ENCODE measurements at regions not wholly inside any gene's neighbourhood (a gene's known extent, or its start where the extent isn't known, plus 50 kb on each side); places are given as distances from the start of the nearest gene placed in this dataset.
"Not testable (repeated sequence)": the region's sequence is repeated elsewhere in the genome, so short reads cannot be mapped to it uniquely, and the experiment has no call there.

DNA sequence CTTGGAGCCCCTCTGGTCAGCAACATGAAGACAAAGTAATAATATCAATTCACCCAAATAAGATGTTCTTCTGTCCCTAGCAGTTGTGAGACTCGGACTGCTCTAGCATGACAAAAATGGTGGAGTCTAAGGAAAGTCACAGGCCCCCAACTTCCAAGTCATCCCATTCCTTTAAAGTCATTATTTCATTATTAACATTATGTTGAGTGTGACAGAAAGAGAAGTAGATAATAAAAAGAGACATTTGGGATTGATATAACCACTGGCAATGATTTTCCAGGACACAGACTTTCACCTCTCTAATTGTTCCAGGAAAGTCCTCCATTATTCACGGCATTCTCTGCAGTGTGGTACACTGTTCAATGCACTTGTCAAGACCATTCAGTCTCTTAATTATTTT lies 1533.0 kb upstream of the TENM4 start:
- intact Hi-C loops (cut with micrococcal nuclease) = no loop called here

DNA sequence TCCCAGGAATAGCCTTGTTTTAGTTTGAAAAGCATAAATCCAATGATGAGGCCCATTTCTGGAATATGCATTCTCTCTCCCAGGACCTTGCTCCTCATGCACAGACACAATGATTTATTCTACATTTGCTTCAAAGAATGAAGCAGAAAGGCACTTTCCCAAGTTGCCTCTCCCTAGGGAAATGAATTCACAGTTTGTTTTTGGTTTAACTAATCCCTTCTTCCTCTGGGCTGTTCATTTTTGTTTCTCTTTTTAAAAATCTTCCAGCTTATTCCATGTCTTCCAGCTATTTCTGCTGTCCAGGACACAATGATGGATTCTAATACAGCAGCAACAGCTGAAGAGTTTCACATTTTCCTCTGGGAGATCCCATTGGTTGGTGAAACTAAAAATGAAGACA lies 1529.2 kb upstream of the TENM4 start:
- intact Hi-C loops (cut with micrococcal nuclease) = no loop called here

- intact Hi-C loops (cut with micrococcal nuclease) = no loop called here
Observed at GRCh38 chr11:80967649-80968048, 1526.8 kb upstream of the TENM4 start.

- intact Hi-C loops (cut with micrococcal nuclease) = no loop called here
Observed at GRCh38 chr11:80960381-80961029, 1519.7 kb upstream of the TENM4 start.

DNA sequence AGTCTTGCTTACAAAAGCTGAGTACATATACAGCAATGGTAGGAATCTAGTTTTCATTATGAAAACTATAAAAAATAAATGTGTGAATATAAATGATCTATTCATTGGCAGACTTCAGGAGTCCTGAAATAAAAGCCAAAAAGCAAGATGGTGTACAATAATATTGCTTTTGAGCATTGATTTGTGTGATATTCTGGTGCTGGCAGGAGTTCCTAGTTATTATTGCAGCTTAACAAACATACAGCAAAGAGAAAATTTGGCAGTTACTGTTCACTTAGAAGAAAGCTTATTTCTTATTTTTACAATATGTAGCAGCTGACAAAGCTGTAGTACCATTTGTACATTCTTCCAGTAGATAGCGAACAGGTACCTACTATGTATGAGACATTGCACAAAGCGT lies 1518.9 kb upstream of the TENM4 start:
- intact Hi-C loops (cut with micrococcal nuclease) = no loop called here

GRCh38 chr11:80958987-80959386 lies 1518.2 kb upstream of the TENM4 start:
- intact Hi-C loops (cut with micrococcal nuclease) = no loop called here

- intact Hi-C loops (cut with micrococcal nuclease) = no loop called here
Observed at GRCh38 chr11:80958361-80958760, 1517.5 kb upstream of the TENM4 start.

GRCh38 chr11:80955588-80955987 lies 1514.8 kb upstream of the TENM4 start:
- intact Hi-C loops (cut with micrococcal nuclease) = no loop called here

GRCh38 chr11:80948781-80949180 lies 1508.0 kb upstream of the TENM4 start:
- intact Hi-C loops (cut with micrococcal nuclease) = no loop called here

GRCh38 chr11:80944758-80945157 lies 1503.9 kb upstream of the TENM4 start:
- intact Hi-C loops (cut with micrococcal nuclease) = no loop called here

- intact Hi-C loops (cut with micrococcal nuclease) = no loop called here
Observed at GRCh38 chr11:80943226-80943625, 1502.4 kb upstream of the TENM4 start.

- intact Hi-C loops (cut with micrococcal nuclease) = no loop called here
Observed at GRCh38 chr11:80937842-80938241, 1497.0 kb upstream of the TENM4 start.

DNA sequence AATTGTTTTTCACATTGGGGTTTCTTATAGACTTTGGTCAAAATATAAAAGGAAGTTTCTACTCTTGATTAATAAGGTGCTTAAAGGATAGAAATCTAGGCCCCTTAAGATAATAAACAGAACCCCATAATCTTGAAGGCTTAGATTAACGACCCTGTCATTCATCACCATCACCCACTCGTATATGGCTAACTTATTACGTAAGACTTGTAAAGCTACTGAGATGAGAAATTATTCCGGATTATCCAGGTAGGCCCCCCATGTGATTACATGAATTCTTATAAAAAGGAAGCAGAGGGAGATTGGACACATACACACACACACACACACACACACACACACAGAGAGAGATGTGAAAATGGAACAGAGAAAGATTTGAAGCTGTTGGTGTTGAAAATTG lies 1489.2 kb upstream of the TENM4 start:
- intact Hi-C loops (cut with micrococcal nuclease) = no loop called here

GRCh38 chr11:80929031-80929805 lies 1488.4 kb upstream of the TENM4 start:
- intact Hi-C loops (cut with micrococcal nuclease) = no loop called here

GRCh38 chr11:80925321-80925720 lies 1484.5 kb upstream of the TENM4 start:
- intact Hi-C loops (cut with micrococcal nuclease) = no loop called here

DNA sequence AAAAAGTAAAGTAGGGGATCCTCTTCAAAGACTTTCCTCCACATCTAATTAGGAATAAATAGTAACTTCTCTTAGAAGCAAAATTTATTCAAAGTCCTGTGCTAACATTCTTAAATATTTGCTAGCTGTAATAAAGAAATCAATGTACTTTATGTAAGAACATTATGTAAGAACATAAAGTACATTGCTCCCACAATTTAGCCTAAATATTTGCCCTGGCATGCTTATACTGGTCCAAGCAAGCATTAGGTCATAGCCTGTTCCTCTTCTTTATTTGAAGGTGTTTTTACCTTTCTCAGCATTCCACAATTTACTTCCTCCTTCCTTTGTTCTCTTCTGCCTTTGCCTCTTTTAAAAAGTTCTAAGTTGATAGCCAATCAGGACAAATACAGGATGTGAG lies 1480.5 kb upstream of the TENM4 start:
- intact Hi-C loops (cut with micrococcal nuclease) = not testable (repeated sequence)

GRCh38 chr11:80916173-80916798 lies 1475.5 kb upstream of the TENM4 start:
- intact Hi-C loops (cut with micrococcal nuclease) = no loop called here

- intact Hi-C loops (cut with micrococcal nuclease) = no loop called here
Observed at GRCh38 chr11:80914311-80914710, 1473.5 kb upstream of the TENM4 start.

DNA sequence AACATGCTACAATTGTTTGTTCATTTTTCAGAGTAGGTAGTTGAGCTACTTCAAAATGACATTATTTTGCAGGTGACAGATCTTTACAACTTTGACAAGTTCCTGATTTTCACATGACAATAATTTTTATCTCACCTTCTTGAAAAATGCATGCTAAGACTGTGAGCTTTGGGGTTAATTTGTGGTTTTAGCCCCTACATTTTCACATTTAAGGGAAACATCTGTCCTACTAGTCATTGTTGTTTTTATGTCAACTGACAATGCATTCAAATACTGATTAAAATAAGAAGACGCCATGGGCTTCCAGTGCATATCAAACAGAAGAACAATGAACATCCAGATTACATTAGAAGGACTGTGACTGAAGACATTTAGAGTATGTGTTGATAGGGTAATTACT lies 1470.8 kb upstream of the TENM4 start:
- intact Hi-C loops (cut with micrococcal nuclease) = no loop called here

- intact Hi-C loops (cut with micrococcal nuclease) = no loop called here
Observed at GRCh38 chr11:80900265-80900664, 1459.4 kb upstream of the TENM4 start.

GRCh38 chr11:80899381-80899780 lies 1458.6 kb upstream of the TENM4 start:
- intact Hi-C loops (cut with micrococcal nuclease) = no loop called here

GRCh38 chr11:80898910-80899309 lies 1458.1 kb upstream of the TENM4 start:
- intact Hi-C loops (cut with micrococcal nuclease) = no loop called here

GRCh38 chr11:80886684-80887083 lies 1445.9 kb upstream of the TENM4 start:
- intact Hi-C loops (cut with micrococcal nuclease) = no loop called here
